GM19372 (cell line): ENCODE measurements at regions not wholly inside any gene's neighbourhood (a gene's known extent, or its start where the extent isn't known, plus 50 kb on each side); places are given as distances from the start of the nearest gene placed in this dataset.

Source experiments
- ATAC-seq: cut with Tn5 transposase; IDR thresholded peaks from one replicate; pipeline ENCODE4 v1.9.1; 2021; ENCODE audit warnings: mild to moderate bottlenecking, low read depth, moderate library complexity; ENCODE audit not compliant: unreplicated experiment

DNA sequence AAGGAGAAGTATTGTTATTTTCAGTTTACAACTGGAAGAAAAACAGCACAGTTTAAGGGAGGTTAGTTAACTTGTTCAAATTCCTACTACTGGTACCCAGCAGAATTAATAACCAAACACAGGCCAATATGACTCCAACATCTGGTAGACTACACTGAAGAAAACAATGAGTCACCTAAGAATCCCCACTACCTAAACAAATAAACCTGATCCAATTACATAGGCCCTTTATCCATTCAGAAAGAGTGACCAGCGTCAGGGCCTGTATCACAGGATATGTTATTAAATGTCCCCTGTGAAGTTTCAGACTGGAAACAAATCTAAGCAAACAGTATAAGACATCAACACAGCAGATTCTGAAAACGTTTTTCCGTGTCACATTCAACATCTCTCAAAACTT, 492.5 kb upstream of the INTU start:
- ATAC-seq = no peak

DNA sequence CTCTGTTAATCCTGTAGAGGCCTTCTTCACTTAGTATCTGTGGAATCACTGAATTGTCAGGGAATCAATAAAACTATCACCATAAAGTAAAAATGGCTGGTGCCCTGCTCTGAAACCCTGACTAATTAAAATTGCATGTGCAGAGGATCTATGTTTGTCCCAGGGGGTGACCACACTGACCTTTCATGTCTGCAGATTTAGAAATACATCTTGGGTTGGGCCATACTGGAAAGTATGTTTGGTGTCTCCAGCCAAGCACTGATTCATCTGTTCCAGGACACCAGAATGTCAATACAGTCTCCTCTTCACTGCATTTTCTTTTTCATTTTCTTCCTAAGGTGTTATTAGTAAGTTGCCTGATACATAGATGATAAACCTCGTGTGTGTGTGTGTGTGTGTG, 490.9 kb upstream of the INTU start:
- ATAC-seq = no peak

DNA sequence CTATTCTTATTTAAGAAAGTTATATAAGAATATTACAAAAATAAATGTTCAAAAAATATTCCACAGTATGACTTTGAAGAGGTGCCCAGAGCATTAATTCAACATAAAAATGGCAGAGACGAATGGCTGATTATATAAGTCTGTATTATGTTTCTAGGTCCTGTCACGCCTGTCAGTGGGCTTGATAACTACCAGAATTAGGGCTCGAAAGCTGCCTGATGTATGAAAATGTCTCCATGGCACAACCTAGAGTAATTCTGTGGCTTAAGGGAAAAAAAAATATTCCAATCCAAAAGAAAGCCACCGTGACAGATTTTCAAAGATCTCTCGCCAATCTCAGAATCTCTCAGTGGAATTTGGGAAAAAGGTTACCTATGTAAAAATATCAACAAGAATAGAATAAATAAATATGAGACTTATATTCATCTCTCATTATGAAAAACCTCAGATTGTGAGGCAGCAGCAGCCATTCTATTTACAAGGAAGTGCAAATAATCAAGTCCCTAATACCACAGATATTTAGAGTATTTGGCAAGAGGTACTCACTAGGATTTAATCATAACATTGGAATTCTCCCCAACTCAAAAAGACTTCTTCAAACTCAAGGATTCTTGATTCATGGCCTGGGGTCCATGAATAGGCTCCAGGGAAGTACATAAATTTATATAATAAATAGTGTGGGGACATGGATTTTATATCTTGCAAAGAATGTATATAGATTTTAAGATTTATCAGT, 489.1 kb upstream of the INTU start:
- no peak for ATAC-seq

DNA sequence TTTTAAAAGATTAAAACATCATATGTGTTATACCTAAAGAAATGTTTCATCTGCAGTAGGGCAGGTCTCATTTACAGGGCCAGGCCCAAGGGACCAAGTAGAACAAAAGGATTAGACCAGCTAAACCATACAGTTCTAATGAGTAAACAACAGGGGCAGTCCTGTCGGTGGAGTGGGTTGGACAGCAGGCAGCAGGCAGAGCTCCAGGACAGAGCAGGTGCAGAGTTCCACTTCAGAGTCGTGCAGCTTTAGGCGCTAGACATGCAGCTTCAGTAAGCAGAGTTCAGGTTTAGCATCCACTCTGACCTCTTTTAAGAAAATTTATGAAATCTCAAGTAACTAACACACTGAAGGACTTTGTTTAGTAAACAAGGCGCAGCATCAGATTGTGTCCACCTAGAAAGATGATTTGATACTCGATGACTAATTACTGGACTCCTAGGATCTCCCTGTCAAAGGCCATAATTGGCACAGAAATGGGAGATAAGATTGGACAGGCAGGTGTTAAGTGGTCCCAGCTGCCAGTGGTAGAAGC, 487.7 kb upstream of the INTU start:
- ATAC-seq = no peak

DNA sequence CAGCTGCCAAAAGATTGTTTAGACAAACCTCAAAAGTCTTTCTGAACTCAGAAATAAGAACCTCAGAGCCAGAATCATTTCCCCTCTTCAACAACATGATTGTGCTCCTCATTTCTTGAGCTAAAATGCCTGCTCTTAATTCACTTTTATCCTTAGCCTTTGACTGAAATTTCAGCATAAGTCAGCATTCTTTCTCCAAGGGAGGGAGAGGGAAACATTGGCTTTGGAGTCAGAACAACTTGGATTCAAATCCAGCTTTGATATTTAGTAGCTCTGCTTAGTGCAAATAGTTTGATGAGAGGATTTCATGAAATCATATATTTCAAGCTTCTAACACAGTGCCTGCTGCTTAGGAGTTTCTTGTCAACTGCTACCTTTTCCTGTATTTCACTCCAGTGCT, 484.6 kb upstream of the INTU start:
- ATAC-seq = no peak

DNA sequence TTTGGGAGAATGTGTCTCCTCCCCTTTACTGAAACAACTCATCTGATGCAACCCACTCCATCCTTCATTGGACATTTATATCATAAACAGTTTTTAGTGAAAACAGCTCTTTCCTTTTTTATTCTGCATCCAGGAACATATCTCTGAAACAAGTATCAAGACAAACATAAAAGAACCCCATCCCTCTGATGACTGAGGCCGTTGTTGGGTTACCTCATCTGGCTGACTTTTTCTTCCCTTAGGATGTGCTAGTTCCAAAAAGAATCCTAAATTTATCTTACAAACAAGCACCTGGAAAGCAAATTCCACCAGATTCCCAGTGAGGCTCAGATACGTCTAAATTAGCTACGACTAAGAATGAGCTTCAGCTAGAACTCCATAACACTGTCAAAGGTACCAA, 483.7 kb upstream of the INTU start:
- no peak for ATAC-seq

DNA sequence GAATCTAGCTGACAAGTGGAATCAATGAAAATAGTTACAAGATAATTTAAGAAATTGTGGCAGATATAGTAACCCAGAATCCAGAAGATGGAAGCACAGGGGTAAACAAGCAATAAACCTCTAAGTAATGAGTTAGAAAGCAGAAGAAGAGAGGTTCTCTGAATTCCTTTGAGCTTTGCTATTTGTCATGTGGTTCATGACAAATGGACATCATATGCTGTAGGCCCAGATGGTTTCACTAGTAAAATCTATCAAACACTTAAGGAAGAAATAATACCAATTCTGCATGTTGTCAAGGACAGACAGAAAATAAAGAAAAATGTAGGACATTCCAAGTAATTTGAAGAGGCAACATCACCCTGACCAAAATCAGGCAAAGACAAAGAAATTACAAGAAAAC, 480.8 kb upstream of the INTU start:
- ATAC-seq = no peak

DNA sequence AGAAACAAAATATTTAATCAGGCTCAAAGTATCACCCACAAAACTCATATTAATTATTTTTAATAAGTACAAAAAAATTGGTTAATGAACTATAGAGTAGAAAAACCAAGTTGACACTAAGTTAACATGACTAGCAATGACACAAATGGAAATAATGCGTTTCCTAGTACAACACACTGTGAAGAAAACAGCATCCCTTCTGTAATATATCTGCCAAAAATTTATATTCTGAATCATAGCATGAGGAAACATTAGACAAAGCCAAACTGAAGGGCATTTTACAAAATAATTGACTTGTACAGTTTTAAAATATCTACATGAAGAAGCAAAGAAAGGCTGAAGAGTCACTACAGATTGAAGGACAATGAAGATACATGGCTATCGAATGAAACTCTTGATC, 477.6 kb upstream of the INTU start:
- no peak for ATAC-seq

DNA sequence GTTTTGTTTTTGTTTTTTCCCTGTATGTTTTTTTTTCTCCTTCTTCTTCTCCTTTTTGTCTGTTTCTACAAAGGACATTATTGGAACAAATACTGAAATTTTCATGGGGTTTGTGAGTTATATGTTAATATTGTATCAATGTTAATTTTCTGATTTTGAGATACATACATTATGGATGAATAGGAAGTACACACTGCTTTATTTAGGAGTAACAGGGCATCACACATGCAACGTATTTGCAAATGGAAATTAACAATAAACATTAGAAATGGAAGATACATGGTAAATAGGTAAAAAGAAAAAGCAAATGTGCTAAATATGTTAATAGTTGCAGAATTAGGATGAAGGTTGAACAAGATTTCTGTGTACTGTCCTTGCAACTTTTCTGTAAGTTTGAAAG, 477.2 kb upstream of the INTU start:
- ATAC-seq = no peak

DNA sequence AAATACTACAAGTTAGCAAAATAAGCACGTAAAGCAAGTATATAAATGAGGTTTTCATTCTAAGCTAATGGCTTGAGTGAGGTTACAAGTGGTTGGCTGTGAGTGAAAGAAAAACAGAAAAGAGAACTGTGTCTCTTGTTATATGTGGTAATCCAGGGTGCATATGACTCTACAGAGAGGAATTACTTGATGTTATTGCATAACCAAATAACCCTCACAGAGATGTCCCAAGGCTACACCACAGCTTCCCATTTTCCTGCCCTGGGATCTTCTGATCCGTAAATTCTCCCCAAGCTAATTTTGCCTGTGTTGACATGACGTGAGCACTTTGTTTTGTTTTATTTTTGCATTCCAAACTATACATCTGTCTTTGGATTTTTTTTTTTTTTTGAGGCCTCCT, 470.0 kb upstream of the INTU start:
- no peak for ATAC-seq

DNA sequence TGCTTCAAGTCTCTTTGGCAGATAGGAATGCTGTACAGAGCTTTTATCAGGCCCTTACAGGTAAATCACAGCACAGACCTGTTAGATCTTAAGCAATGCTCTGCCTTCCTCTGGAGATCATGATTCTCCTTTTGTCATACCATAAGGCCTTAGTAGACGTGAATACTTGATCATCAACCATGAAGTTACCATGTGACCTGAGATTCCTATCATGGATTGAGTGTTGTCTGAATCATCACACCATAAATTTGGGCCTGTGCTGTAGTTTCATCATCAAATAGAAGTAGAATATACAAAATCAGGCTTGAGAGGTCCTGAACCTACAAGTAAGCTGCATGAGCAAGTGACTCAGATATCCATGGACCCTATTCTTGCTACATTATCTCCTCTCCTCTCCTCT, 466.8 kb upstream of the INTU start:
- no peak for ATAC-seq

DNA sequence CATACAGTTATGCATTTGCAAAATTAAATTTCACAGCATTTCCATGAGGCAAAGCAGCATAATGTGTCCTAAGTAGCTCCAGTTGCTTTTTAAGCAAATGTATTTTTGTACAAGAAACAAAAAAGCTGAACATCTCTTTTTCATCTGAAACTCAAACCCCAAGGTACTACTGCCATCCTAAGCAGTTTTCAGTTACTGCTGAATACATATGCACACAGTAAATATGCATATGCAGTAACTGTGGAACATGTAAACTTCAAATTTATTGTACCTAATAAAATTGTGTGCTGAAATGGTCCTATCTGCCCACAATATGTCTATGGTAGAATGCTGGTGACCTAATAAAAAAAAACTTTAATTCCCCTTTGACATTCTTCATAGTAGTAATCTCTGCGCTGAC, 458.6 kb upstream of the INTU start:
- no peak for ATAC-seq

DNA sequence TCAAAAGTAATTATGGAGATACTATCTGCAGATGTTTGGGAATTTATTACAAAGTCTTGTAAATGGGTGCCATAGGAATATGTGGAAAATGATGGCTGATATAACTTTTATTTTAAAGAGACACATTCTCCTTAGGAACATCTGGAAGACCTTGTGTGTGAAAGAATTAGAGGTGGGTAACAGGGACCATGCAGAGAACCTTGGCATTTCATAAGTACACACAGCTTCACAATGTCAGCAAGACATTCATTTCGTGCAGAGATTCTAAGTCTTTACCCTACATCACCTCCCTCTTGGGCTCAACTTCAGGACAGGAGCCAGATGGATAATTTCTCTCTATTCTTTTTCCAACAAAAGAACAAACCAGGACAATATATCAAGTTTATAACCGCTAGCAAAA, 458.1 kb upstream of the INTU start:
- ATAC-seq = no peak

DNA sequence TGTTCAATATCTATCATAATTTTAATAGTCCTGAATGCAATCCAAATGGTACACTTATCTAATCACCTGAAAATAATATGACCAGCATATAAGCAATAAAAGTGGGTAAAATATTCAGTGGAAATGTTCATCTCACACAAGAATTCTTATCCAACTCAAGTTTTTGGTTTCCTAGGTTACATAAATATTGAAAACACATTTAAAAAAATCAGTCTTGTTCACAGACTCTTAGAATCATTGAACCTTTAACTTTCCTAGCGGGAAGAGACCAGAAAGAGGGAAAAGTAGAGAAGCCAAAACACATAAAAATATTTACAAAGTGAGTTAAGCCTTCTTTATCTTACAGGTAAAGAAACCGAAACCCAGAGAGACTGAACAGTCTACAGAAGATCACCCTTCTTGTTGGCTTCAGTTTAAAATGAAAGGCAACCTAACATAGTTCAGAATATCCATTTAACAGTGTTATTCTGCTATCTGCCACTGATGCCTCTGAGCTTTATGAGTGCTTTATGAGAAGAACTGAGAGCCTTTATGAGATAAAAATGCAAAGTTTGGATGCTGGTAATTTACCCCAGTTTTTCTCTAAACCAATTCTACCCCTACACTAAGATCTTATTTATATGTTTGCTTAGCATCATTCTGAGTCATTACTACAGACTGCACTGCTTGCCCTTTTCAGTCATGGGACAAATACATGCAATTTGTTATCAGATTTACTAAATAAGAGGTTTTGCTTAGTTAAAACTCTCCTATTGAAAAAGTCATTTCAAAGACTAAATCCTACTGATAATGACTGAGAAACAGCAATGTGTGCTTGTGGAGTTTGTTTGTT, 453.3 kb upstream of the INTU start:
- ATAC-seq = no peak

DNA sequence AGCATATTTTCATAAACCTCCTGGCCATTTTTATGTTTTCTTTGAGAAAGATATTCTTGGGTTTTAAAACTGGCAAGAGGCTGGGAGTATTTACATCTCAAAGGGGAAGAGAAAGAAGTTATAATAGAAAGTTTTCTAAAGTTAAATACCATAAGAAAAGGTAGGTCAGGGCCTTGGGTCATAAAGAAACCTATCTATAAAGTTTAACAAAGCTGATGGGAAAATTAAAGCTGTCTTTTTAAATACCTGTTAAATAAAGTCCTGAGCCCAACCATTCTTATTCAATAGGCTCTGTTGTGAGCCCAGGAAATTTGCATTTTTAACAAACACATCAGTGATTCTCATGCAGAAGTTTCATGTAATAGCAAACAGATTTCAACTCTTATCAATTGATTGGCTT, 451.8 kb upstream of the INTU start:
- ATAC-seq = no peak

DNA sequence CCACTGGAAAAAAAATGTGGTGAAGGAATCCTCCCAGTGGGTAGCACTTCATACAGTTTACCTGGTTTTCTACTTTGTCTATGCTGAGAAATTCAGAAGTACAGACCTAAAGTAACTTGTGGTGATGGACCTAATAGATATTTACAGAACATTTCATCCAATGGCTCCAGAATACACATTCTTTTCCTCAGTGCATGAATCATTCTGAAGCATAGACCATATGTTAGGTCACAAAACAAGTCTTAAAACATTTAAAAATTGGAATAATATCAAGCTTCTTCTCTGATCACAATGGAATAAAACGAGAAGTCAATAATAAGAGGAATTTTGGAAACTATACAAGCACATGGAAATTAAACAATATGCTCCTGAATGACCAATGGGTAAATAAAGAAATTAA, 450.1 kb upstream of the INTU start:
- ATAC-seq = no peak

DNA sequence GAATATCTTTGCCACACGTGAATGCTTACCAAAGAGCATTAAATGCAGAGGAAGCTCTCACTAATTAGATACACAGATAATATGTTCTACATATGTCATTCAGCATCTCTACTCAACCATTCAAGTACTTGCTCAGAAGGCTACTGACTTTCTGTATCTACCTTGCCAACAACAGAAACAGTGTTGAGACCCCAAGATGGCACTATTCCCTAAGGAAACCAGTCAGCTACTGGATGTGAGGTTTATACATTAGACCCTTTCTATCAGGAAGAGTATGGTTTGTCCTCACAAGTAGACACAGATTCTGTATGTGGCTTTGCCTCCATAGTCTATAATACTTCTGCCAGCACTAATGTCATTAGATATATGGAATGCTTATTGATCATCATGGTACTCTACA, 443.9 kb upstream of the INTU start:
- no peak for ATAC-seq

DNA sequence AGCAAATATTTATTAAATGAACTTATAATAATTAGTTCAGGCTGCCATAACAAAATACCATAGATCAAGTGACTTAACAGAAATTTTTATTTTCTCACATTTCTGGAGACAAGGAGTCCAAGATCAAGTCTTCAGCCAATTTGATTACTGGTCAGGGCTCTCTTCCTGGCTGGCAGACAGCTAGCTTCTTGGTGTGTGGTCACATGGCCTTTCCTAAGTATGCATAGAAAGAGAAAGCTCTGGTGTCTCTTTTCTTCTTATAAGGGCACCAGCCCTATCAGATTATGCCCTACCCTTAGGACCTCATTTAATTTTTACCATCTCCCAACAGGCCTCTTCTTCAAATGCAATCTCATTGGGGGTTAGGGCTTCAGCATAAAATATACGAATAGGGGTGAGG, 438.5 kb upstream of the INTU start:
- no peak for ATAC-seq

DNA sequence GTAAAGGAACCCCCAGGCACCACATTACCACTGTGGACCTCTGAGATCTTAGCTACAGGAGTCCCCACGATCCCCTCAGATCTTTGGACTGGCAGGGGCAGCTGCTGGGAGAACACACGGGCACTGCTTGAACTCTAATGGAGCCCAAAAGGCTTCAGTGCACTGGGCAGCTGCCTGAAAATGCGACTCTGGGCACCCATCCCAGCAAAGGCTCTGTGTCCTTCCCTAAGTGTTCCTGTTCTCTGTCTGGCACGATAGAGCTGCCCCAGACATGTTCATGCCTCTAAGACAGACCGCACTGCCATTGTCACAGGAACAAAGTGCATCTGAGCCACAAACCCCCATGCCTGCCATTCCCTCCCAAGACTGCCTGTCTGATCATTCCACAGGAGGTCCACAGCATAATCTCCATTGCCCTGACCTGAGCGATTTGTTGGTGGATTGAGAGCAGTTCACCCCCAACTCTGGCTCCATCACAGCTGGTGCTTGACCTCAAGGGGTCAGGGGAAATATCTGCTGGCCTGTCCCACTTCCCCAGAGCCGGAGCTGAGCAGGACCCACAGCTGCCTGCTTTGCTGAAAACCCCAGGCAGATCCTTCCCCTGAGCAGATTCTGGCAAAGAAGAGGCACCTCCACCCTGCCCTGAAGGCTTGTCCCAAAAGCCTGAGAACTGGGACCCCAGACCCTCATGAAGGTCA, 436.0 kb upstream of the INTU start:
- no peak for ATAC-seq

DNA sequence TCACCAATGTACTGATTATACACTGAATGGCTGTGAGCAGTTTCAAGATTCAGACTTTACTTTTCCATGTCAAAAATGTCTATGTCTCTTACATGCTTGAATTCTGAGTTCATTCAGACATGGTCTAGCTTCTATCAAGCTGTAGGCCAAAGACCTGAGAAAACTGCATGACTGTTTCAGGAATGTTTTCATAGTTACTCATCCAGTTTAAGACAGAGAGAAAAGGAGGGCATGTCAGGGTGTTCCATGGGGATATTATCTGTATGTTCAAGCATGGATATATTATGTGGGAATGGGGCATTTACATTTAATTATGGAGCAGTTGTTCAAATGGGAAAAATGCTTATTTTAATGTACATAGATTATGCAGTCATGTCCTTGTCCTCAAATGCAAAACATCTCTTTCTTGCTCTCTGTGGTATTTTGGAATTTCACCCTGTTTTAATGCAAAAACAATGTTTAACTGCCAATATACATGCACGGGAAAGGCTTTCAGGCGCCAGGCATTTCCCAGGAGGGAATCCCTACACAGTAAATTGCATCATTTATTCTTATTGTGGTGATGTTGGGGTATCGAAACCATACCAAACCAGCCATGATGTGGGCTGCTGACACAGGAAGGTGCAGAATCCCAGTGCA, 429.1 kb upstream of the INTU start:
- ATAC-seq = no peak

DNA sequence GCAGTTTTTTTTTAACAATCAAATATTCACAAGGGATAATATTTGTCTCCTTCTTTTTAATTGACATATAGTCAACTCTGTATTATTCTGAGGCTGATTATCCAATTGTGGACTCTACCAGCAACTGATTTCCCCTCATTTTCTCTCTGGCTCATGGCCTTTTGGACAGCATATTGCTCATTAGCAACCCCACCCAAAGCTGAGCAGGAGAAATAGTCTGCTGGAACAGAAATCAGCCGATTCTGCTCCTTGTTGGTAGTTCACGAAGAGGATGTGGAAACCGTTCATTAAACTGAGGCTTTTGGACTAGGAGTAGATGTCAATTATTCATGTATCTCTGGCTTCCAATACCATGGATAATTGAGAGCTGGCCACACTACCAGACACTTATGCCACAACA, 428.4 kb upstream of the INTU start:
- ATAC-seq = no peak
